Cardiac muscle cell (in vitro differentiated cells and primary cell): ENCODE measurements at regions not wholly inside any gene's neighbourhood (a gene's known extent, or its start where the extent isn't known, plus 50 kb on each side); places are given as distances from the start of the nearest gene placed in this dataset.

Experiments
- DNase-seq, 2 donors: peaks; one replicate each; pipeline versions ENCODE4 v3.0.0 to v3.0.0-alpha.2; 2010 to 2017; ENCODE audit warnings: low read depth in 1 of 2, low spot score in 1 of 2
- H3K27ac ChIP-seq: fragments of 200-600 bp; sonication (generic); 2 replicates; pipeline ENCODE4 v1.5.1; 2016
- H3K27me3 ChIP-seq: fragments of 200-600 bp; sonication (generic); 2 replicates; pipeline ENCODE4 v1.6.0; 2016; ENCODE audit warnings: control low read depth
- H3K36me3 ChIP-seq: fragments of 200-600 bp; sonication (generic); 2 replicates; pipeline ENCODE4 v1.5.1; 2016; ENCODE audit warnings: control low read depth
- H3K4me1 ChIP-seq: fragments of 200-600 bp; sonication (generic); 2 replicates; pipeline ENCODE4 v1.8.1; 2017; ENCODE audit warnings: low read depth, mild to moderate bottlenecking, mixed run types
- H3K4me3 ChIP-seq: fragments of 200-600 bp; sonication (generic); 2 replicates; pipeline ENCODE4 v1.5.1; 2016; ENCODE audit warnings: mild to moderate bottlenecking
- H3K9me3 ChIP-seq: fragments of 200-600 bp; sonication (generic); 2 replicates; pipeline ENCODE4 v1.5.1; 2017; ENCODE audit warnings: low read depth, mild to moderate bottlenecking, control low read depth
- TF ChIP-seq, protein P1 (sequence below): IDR thresholded peaks from 2 replicates; pipeline ENCODE4 v1.5.1; 2012; ENCODE audit warnings: low read depth, mild to moderate bottlenecking, low read length

DNA sequence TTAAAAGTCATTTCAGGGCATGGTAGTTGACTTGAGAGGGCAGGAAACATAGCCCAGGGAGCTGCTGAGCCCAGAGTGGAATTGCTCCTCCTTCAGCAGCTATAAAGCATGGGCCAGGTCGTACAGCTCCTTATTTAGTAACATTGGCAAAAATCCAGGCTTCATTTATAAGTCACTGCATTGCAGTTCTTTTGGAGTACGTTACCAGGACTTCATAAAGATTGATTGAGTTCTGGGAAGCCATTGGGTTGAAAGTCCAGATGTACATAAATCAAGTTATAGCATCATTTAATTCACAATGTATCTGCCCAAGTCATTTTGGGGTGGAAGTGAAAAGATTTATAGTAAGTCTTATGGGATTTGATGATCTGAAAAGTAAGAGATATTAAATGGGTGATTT is 53.0 kb upstream of the ANKEF1 start:
- Histone ChIP-seq H3K27ac (no peak overlapping the region), H3K9me3 (no peaks in the 10 kb centered on the region), H3K4me3 (no peak overlapping the region), H3K36me3 (no peaks in the 10 kb centered on the region), H3K27me3 (no peaks in the 10 kb centered on the region), H3K4me1 (no peaks in the 10 kb centered on the region)
- DNase-seq, result peak in 1 of 2 donors; percentile 45
- TF ChIP-seq, protein P1, sequence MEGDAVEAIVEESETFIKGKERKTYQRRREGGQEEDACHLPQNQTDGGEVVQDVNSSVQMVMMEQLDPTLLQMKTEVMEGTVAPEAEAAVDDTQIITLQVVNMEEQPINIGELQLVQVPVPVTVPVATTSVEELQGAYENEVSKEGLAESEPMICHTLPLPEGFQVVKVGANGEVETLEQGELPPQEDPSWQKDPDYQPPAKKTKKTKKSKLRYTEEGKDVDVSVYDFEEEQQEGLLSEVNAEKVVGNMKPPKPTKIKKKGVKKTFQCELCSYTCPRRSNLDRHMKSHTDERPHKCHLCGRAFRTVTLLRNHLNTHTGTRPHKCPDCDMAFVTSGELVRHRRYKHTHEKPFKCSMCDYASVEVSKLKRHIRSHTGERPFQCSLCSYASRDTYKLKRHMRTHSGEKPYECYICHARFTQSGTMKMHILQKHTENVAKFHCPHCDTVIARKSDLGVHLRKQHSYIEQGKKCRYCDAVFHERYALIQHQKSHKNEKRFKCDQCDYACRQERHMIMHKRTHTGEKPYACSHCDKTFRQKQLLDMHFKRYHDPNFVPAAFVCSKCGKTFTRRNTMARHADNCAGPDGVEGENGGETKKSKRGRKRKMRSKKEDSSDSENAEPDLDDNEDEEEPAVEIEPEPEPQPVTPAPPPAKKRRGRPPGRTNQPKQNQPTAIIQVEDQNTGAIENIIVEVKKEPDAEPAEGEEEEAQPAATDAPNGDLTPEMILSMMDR, result no peak

DNA sequence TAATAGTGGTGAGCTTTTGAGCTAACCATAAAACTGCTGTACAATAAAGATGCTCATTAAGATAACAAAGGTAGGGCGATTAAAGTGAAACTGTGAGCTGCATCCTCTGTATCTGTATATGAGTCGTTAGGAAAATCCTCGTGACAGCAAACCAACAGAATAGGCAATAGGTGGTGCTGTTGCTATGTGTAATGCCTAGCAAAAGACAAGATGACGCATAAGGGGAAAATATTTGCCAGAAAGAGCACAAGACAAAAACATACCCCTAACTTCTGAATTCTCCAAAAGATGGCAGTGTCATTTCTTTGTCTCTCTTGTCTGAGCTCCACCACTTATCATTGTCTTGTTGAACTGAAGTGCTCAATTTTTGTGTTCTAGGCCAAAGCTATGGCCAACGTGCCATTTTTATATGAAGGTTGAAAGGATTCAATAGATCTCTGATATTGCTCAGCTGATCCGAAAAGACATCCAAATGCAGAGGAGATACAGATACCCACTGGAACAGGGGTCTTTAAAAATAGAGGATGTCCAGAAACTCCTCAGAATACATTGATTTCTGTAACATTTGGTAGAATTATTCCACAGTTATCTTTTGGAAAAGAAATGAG is 56.3 kb upstream of the ANKEF1 start:
- Histone ChIP-seq H3K27me3 (no peaks in the 10 kb centered on the region), H3K36me3 (no peaks in the 10 kb centered on the region), H3K4me1 (no peaks in the 10 kb centered on the region), H3K4me3 (no peak overlapping the region), H3K9me3 (no peaks in the 10 kb centered on the region), H3K27ac (no peak overlapping the region)
- DNase-seq, result peak; percentile 74 to 93
- TF ChIP-seq, protein P1, result peak; percentile 81

- TF ChIP-seq, protein P1, result no peak
- Histone ChIP-seq H3K9me3 (no peaks in the 10 kb centered on the region), H3K4me3 (no peak overlapping the region), H3K27ac (no peak overlapping the region), H3K4me1 (no peaks in the 10 kb centered on the region), H3K27me3 (no peaks in the 10 kb centered on the region), H3K36me3 (no peaks in the 10 kb centered on the region)
- no peak for DNase-seq
These were observed 57.2 kb upstream of the ANKEF1 start for GRCh38 chr20:9977629-9978028.

GRCh38 chr20:9974324-9974723 is 60.5 kb upstream of the ANKEF1 start:
- no peaks in the 10 kb centered on the region for H3K36me3 ChIP-seq
- H3K27me3 ChIP-seq, result no peaks in the 10 kb centered on the region
- H3K27ac ChIP-seq, result no peak overlapping the region
- TF ChIP-seq, protein P1, result no peak
- H3K4me1 ChIP-seq, result no peaks in the 10 kb centered on the region
- H3K9me3 ChIP-seq, result no peaks in the 10 kb centered on the region
- no peak for DNase-seq
- H3K4me3 ChIP-seq, result no peak overlapping the region

DNA sequence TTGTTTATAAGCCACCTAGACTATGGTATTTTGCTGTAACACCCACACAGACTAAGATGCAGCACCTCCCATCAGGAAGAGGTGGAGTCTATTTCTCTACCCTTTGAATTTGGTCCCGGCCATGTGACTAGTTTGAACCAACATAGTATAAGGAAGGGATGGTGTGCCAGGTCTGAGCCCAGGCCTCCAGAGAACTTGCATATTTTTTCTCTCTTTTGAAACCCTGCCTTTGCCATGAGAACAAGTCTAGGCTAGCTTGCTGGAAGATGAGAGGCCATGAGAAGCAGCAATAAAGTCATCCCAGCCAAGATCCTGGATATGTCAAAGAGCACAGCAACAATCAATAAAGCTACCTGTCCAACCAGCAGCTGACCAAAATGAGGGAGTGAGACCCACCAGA is 63.0 kb upstream of the ANKEF1 start:
- TF ChIP-seq, protein P1, result no peak
- Histone ChIP-seq H3K4me1 (no peaks in the 10 kb centered on the region), H3K27me3 (no peaks in the 10 kb centered on the region), H3K36me3 (no peaks in the 10 kb centered on the region), H3K9me3 (no peaks in the 10 kb centered on the region), H3K4me3 (no peak overlapping the region), H3K27ac (no peak overlapping the region)
- DNase-seq, result no peak

DNA sequence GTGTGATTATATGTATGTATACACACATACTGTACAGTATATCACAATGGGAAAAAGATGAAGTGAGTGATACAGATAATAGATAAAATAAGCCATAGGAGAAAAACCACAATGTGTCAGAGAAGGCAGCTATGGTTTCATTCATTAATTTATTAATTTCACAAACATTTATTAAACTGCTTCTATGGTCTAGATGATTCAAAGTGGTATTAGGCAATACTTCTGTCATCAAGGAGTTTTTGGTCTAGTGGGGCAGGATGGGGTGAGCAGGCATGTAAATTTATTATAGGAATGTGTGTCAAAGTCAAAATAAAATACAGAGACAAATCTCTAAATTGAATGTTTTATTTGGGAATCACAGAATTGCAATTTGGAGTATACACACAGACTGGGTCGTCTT is 65.2 kb upstream of the ANKEF1 start:
- H3K4me3 ChIP-seq, result no peak overlapping the region
- no peak for DNase-seq
- no peaks in the 10 kb centered on the region for H3K9me3 ChIP-seq
- H3K27me3 ChIP-seq, result no peaks in the 10 kb centered on the region
- H3K36me3 ChIP-seq, result no peaks in the 10 kb centered on the region
- H3K27ac ChIP-seq, result no peak overlapping the region
- TF ChIP-seq, protein P1, result no peak
- H3K4me1 ChIP-seq, result no peaks in the 10 kb centered on the region
